GM12864 (cell line): ENCODE measurements at regions not wholly inside any gene's neighbourhood (a gene's known extent, or its start where the extent isn't known, plus 50 kb on each side); places are given as distances from the start of the nearest gene placed in this dataset.

Experiments used
- DNase-seq: peaks from one replicate; pipeline ENCODE4 v3.0.0-alpha.2; 2011; ENCODE audit warnings: low read depth
- H3K4me3 ChIP-seq: 2 replicates; pipeline ENCODE4 v1.5.1; 2011; ENCODE audit warnings: mild to moderate bottlenecking, low read depth, low read length, control low read depth
- TF ChIP-seq, protein P1 (sequence below): IDR thresholded peaks from 2 replicates; pipeline ENCODE4 v1.5.1; 2011; ENCODE audit warnings: low read depth, mild to moderate bottlenecking, moderate library complexity, low read length, control low read depth, inconsistent platforms; ENCODE audit errors: missing control alignments

DNA sequence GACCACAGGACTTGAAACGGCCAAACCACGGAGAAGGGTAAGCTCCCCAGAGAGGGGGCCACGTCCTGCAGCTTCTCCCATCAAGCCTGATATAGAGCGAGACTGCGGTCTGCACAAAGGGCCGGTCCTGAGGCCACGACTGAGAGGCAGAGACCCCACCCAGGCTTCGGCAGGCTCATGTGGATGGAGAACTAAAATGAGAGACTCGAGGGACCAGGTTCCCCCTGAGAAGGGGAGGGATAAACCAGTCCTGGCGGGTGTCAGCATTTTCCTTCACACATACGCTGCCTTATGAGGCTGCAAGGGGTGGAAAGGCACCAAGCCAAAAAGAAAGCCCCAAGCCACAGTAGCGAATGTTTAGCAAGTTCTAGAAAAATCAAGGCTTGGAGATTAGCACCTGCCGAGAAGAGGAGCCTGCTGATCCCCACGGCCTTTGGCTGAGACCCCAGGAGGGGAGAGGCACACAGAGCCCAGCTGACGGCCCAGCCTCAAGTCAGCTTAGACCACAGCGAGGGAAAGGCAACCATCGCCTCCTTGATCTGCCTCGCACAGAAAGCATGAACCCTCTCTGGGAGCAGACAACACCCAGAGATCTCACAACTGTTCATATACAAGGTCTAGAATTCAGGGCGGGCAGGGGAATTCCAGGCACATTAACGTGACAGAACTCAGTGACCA, 92.6 kb upstream of the RNF32 start:
- H3K4me3 ChIP-seq: no peak overlapping the region
- TF ChIP-seq, protein P1, sequence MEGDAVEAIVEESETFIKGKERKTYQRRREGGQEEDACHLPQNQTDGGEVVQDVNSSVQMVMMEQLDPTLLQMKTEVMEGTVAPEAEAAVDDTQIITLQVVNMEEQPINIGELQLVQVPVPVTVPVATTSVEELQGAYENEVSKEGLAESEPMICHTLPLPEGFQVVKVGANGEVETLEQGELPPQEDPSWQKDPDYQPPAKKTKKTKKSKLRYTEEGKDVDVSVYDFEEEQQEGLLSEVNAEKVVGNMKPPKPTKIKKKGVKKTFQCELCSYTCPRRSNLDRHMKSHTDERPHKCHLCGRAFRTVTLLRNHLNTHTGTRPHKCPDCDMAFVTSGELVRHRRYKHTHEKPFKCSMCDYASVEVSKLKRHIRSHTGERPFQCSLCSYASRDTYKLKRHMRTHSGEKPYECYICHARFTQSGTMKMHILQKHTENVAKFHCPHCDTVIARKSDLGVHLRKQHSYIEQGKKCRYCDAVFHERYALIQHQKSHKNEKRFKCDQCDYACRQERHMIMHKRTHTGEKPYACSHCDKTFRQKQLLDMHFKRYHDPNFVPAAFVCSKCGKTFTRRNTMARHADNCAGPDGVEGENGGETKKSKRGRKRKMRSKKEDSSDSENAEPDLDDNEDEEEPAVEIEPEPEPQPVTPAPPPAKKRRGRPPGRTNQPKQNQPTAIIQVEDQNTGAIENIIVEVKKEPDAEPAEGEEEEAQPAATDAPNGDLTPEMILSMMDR: no peak
- DNase-seq: no peak

DNA sequence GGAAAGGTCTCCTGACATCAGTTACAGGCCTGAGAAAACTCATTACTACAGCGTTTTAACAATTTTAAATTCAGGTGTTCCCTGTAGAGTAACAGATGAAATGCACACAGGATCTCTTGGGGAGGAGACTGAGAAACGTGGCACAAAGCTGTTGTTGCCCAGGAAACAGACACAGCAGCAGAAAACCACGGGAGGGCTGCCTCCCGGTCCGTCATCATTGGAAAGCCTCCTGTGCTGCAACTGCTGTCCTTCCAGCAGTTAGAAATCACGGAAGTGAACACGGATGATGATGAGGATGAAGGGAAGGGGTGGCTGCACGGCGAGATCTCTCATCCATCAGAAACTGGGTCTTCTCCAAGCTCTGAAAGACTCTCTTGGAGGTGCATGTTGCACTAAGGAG, 94.6 kb upstream of the RNF32 start:
- H3K4me3 ChIP-seq: no peak overlapping the region
- TF ChIP-seq, protein P1: no peak
- DNase-seq: no peak

DNA sequence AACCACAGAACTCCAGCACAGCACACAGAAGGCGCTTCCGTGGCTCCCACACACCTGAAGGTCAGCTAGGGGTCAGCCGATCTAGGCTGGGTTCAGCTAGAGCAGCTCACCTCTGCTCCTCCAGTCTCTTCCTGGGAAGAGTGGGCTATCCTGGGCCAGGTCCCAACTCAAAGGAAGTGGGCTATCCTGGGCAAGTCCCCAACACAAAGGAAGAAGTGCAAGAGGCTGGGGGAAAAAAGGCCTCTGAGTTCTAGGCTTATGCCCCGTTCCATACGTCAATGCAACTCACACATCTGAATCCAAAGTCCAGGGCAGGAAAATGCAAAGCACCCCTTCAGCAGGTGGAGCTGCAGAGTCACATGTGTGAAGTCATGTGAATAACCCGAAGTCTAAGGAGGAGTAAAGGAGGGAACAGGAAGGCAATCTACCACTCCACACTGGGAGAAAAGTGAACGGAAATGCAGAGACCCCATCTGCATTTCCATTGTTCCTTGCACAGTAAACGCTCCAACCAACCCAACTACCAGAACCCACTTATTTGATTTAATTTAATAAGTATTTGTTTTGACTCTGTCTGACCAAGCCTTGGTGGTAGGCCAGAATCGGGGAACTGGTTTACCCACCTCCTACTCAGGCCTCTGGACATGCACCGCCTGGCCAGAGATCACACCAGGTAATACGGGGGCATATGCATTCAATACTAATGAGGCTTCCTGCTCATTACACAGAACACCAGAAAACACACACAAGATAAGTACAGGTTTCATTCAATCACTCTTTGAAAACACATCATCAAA, 95.5 kb upstream of the RNF32 start:
- H3K4me3 ChIP-seq: no peak overlapping the region
- TF ChIP-seq, protein P1: no peak
- no peak for DNase-seq

DNA sequence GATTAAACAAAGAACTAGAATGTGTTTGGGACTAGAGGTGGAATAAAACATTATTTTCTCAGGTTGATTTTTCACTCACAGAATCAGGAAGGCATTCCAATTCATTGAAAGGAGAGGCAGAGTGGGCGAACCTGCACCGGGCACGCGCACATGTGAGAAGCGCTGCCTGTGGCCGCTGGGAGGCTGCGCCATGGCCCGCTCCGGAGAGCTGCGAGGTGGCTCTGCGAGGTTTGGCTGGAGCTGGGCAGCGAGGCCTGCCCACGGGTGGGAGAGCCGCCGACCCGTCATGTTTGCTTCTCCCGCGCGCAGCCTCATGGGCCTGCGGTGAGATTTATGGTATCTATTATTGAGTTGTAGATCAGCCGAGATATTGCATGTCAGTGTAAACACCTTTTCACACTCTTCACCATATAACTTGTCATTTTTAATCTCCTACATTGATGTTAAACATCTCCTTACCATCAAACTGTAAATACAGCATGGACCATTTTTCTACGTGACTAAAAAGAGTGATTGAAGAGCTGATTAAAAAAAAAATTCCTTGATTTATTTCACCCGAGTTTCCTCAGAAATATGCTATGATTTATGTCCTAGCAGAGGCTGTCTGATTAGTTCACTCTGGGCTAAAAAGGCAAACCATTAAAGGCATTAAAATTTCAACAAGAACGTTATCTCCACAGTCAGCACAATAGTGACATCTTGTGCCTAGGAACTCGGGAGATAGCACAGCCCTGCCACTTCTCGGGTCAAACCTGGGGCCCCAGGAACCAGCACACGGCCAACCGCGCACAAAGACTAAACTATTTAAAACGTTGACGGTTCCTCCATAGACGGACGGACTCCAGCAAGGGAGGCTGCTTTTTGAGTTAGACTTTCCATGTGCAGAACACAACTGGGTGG, 96.6 kb upstream of the RNF32 start:
- no peak overlapping the region for H3K4me3 ChIP-seq
- TF ChIP-seq, protein P1: no peak
- no peak for DNase-seq

DNA sequence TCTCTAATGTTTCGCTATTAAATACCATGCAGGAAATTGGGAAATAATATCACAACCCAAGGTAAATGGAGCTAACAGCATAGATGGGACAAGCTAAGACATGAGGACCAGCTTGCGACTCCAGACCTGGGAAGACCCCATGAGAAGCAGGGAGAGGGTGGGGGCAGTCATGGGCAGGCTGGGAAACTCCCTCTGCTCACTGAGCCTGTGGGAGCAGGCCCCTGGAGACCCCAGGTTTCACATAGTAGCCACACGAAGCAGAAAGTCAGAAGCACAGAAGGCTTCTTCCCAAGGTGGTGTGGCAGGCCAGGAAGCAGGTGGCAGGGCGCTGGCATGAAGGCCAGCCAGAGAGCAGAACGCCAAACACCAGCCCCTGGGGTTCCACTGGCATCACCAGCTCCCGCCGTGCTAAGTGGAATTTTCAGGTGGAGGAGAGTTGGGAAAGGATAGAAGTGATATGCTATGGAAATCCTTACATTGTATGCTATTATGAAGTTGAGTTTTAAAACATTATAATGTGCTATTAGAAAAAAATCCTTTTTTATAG, 99.9 kb upstream of the RNF32 start:
- DNase-seq: no peak
- no peak overlapping the region for H3K4me3 ChIP-seq
- TF ChIP-seq, protein P1: no peak

DNA sequence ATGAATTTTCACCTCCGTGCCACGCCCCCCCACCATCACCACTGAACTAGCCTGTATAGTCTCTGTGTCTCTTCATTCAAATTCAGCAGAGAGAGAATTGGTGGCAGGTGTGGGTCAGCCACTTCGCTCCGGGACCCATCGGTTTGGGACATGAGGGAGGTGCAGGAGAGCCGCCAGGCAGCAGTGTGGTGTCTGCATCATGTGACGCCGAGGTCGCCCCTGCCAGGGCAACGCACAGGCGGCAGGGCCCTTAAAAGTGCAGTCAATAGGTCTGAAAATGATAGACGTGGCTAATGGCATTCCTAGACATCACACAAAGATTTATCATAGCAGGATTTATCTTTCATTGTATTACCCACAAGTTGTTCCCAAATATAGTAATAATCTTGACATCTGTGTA, 100.6 kb upstream of the RNF32 start:
- H3K4me3 ChIP-seq: no peak overlapping the region
- no peak for DNase-seq
- TF ChIP-seq, protein P1: no peak
